Fibroblast of lung (primary cell): ENCODE measurements at regions not wholly inside any gene's neighbourhood (a gene's known extent, or its start where the extent isn't known, plus 50 kb on each side); places are given as distances from the start of the nearest gene placed in this dataset.

ENCODE experiments used
- EZH2 ChIP-seq: IDR thresholded peaks from 2 replicates; pipeline ENCODE4 v1.5.1; 2012; ENCODE audit warnings: low read length, control low read depth, mild to moderate bottlenecking; ENCODE audit errors: missing control alignments
- TF ChIP-seq, protein P1 (sequence below), 2 donors: IDR thresholded peaks in 1 of 2; conservative IDR thresholded peaks in 1 of 2; 1 replicate in 1 of 2; 2 replicates in 1 of 2; pipeline ENCODE4 v1.5.1; 2011 to 2012; ENCODE audit warnings: low read length in 2 of 2, control low read depth in 1 of 2, inconsistent platforms in 1 of 2, low read depth in 1 of 2, mild to moderate bottlenecking in 1 of 2

DNA sequence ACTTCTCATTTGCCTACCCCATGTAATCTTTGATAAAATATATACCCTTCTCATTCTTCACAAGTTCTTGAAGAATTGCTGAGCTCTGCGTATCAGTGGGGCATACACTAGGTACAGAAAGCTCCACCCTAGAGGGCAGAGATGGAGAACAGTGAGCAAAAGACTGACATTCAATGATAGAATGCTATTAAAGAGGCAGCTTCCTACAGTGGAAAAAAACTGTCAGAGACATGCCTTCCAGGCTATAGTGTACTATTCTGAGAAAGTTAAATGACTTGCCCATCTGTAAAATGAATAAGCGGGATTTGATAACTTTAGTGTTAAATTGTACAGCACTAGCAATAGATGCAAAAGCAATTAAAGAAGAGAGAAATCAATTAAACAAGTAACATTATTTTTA is 172.8 kb downstream of the SUCNR1 start:
- TF ChIP-seq EZH2: no peak
- TF ChIP-seq, protein P1, sequence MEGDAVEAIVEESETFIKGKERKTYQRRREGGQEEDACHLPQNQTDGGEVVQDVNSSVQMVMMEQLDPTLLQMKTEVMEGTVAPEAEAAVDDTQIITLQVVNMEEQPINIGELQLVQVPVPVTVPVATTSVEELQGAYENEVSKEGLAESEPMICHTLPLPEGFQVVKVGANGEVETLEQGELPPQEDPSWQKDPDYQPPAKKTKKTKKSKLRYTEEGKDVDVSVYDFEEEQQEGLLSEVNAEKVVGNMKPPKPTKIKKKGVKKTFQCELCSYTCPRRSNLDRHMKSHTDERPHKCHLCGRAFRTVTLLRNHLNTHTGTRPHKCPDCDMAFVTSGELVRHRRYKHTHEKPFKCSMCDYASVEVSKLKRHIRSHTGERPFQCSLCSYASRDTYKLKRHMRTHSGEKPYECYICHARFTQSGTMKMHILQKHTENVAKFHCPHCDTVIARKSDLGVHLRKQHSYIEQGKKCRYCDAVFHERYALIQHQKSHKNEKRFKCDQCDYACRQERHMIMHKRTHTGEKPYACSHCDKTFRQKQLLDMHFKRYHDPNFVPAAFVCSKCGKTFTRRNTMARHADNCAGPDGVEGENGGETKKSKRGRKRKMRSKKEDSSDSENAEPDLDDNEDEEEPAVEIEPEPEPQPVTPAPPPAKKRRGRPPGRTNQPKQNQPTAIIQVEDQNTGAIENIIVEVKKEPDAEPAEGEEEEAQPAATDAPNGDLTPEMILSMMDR (conservative IDR thresholded peaks at IDR 0.05 in 1 of 2, IDR thresholded peaks at IDR 0.05 in 1 of 2; ENCODE audit: low read depth in 1 of 2, low read length in 2 of 2): no peak
